HG03025 (cell line): ENCODE measurements at regions not wholly inside any gene's neighbourhood (a gene's known extent, or its start where the extent isn't known, plus 50 kb on each side); places are given as distances from the start of the nearest gene placed in this dataset.

Source experiments
- ATAC-seq: cut with Tn5 transposase; IDR thresholded peaks from one replicate; pipeline ENCODE4 v1.9.1; 2021; ENCODE audit warnings: mild to moderate bottlenecking, moderate library complexity; ENCODE audit not compliant: unreplicated experiment, low FRiP score

DNA sequence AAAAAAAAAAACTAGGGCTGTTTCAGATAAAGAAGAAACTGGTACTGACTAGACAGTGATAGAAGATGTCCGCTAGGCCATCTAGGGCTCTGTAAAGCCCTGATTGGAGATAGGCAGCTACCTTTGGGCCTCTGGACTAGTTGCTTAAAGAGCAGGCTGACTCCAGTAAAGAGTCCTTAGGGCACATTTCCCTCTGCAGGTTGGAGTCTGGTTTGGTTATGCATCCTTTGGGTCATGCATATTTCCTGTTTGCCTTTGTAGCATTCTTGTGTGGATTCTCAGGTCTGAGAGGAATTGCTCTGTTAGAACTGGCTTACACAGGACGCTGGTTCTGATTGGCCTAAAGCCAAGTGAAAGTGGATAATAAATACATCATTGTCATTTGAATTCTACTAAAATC is 165.5 kb upstream of the LRRN1 start:
- no peak for ATAC-seq

DNA sequence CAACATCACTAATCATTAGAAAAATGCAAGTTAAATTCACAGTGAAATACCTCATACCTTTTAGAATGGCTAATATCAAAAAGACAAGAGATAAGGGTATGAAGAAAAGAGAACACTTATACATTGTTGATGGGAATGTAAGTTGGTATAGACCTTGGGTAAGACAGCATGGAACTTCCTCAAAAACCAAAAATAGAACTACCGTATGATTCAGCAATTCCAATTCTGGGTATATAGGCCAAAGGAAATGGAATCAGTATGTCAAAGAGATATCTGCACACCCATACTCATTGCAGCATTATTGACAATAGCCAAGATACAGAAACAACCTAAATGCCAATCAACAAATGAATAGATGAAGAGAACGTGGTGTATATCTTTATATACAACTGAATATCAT is 166.8 kb upstream of the LRRN1 start:
- ATAC-seq = no peak

GRCh38 chr3:3631114-3631513 is 168.1 kb upstream of the LRRN1 start:
- ATAC-seq = no peak

- ATAC-seq = no peak
Measured at GRCh38 chr3:3629911-3630310, 169.3 kb upstream of the LRRN1 start.

GRCh38 chr3:3628676-3629328 is 170.4 kb upstream of the LRRN1 start:
- no peak for ATAC-seq

GRCh38 chr3:3627114-3627513 is 172.1 kb upstream of the LRRN1 start:
- ATAC-seq = no peak

DNA sequence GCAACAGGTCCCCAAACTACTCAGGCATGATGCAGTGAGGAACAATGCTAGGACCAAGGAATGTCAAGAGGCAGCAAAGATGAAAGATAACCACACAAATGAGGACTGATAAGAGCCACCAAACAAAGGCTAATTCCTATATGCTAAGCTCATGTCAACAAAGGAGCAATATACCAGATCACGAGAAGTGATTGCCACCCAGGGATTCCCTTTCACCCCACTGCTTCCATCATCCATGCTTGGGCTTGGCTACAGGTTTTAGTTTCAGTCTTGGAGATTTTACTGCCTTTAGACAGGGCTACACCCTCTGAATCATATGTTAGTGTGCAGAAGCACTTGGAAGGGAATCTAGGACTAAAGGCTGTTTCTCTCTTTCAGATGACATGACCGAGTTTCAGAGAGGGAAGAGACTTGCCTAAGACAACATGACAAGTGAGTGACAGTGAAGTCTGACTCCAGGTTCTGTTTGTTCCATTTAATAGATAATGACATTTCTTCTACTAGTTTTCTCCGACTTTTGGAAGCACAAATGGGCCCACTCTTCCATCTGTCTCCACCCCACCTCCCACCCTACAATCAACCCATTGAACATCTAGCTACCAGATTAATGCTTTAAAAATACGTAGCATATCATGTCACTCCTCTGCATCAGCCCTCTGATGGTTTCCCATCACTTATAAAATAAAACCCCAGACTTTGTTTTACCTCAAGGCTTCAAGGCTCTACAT is 173.5 kb upstream of the LRRN1 start:
- ATAC-seq = no peak

GRCh38 chr3:3619815-3620214 is 179.4 kb upstream of the LRRN1 start:
- no peak for ATAC-seq

GRCh38 chr3:3618623-3619022 is 180.6 kb upstream of the LRRN1 start:
- no peak for ATAC-seq

DNA sequence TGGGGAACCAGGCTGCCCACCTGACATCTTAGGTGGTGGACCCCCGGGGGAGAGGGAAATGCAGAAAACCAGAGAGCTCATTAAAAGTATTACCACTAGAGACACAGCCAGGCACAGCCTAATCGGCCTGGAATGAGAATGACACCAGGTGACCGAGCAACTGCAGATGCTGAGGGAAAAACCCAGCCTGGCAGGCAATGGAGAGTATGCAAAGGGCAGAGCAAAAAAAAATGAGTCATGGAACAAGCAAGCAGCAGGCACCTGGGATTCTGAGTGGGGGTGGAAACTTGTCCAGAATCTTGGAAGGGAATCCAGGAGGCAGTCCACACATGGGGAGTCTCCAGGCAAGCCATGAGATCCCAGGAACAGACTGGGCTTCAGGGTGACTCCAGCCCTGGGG is 183.7 kb upstream of the LRRN1 start:
- no peak for ATAC-seq

DNA sequence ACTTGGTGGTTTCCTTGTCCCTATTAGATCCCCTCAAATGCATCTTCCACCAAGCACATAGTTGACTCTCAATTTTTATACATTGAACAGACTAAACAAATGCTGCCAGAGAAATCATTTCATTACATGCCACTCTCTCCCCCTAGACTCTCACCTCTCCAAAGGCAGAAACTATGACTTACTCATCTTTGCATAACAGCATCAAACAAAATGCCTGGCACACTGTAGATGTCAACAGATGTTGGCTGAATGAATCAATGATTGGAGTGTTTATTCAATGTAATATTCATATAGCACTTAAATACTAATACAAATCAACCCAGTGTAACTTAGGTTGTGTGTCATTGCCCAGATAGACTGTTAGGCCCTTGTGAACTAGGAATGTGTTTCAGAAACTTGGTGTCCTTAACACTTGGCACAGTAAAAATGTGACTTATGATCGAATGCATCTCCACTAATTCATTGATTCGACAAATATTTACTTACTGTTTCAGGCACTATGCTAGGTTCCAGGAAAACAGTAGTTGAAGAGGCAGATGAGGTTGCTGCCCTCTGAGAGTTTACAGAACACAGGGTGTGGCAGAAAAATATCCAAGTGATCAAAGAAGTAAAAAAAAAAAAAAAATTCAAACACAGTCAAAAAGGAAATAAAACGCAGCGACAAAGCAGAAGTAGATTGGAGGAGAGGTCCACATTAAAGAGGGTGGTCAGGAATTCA is 188.5 kb upstream of the LRRN1 start:
- ATAC-seq = no peak

- ATAC-seq = no peak
Measured at GRCh38 chr3:3606321-3606720, 192.9 kb upstream of the LRRN1 start.

- ATAC-seq = no peak
Measured at GRCh38 chr3:3605226-3605625, 194.0 kb upstream of the LRRN1 start.

DNA sequence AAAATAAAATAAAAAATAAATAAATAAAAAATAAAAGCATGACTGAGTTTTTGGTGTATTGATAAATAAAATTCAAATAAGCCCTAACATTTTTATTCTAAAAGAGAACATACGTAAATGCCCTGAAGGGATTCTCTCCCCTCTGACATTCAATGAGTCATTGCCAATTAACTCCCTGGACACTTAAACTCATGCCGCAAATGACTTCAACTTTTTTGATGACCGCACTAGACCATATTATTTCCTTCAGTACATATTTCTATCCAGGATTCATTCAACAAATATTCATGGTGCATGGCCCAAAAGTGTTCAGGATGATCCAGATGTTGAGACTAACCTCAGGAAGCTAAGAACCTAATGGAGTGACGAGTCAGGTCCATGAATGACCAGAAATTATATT is 195.9 kb upstream of the LRRN1 start:
- ATAC-seq = no peak

GRCh38 chr3:3600665-3601340 is 198.4 kb upstream of the LRRN1 start:
- no peak for ATAC-seq

- no peak for ATAC-seq
Measured at GRCh38 chr3:3599016-3599415, 200.2 kb upstream of the LRRN1 start.

DNA sequence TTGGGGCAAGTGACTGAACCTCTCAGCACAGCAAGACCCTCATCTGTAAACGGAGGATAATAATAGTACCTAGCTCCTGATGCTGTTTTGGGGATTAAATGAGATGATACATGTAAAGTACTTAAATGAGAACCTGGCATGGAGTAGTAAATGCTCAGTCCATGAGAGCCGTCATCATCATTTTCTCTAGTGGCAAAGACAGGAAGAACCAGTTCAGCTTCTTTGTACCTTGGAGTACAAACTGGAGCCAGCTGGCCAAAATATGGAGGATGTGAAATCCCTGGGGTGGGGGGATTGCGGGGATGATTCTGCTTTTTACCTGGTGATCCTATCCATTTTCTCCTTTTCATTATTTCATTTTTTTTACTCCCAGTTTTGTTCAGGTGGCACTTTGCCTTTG is 204.2 kb upstream of the LRRN1 start:
- no peak for ATAC-seq

GRCh38 chr3:3589715-3590130 is 209.5 kb upstream of the LRRN1 start:
- peak; percentile 71 for ATAC-seq

DNA sequence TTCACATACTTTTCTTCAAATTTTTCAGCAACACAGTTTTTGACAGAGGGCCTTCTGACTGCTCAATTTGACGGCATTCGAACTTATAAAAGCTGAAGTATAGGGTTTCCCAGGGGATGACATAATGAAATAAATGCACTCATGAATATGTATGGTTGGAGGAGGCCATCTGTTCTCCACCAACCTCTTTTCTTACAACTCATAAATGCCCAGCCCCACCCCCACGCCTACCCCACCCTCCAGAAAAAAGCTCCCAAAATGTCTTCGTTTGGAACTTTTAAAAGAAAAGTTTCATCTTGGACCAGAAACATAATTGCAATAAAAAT is 211.6 kb upstream of the LRRN1 start:
- ATAC-seq = no peak

DNA sequence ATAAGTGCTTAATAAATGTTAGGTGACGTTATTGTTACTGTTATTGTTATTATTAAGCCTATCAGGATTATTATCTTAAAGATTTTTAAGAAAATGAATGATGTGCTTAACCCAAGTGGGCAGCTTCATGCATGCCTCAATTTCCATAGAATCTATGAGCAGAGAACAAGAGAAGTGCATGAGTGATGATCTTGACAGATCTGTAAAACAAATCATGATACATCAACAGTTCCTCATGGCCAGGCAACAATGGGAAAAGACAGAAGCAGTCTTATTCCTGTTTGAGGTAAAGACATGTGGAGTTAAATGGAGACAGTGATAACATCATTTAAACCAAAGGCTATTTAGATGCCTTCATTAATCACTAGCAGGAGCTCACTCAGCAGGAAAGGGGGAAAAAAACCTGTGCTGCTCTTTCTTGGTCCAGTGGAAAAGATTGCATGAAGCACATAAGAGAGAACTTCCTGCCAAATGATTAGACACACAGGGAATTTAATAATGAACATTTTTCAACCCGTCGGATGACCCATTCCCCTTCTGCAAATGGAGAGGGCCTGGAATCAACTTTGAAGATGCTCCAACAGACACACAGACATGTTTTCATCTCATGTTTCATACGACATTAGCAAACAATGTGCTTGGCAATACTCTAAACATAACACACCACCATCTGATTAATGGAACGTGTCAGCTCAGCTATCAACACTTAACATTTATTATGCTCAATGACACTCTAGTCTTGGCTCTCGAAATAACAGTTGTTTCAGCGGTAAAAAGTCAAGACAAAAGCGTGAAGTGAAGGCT is 212.2 kb upstream of the LRRN1 start:
- ATAC-seq = no peak

- no peak for ATAC-seq
Measured at GRCh38 chr3:3586336-3586735, 212.9 kb upstream of the LRRN1 start.
